ENCODE measurements at regions not wholly inside any gene's neighbourhood (a gene's known extent, or its start where the extent isn't known, plus 50 kb on each side); places are given as distances from the start of the nearest gene placed in this dataset.

- TF ChIP-seq CTCF (IDR thresholded peaks at IDR 0.05; ENCODE audit: low read depth, low read length) (no peak), EZH2phosphoT487 (IDR thresholded peaks at IDR 0.05; ENCODE audit: low read depth) (no peak)
Measured at GRCh38 chr5:40432836-40433235, 246.9 kb upstream of the PTGER4 start.

Data from OCI-LY3 (cell line).